ENCODE measurements at regions not wholly inside any gene's neighbourhood (a gene's known extent, or its start where the extent isn't known, plus 50 kb on each side); places are given as distances from the start of the nearest gene placed in this dataset.
"Not testable (repeated sequence)": the region's sequence is repeated elsewhere in the genome, so short reads cannot be mapped to it uniquely, and the experiment has no call there.

- Histone ChIP-seq H3F3A (ENCODE audit: control insufficient read depth, insufficient read depth) (no peaks in the 10 kb centered on the region), H3K4me1 (ENCODE audit: control insufficient read depth, low read length) (no peaks in the 10 kb centered on the region), H3K9me2 (replicated peaks; ENCODE audit: control insufficient read depth, low read length) (no peaks in the 10 kb centered on the region), H3K9me3 (ENCODE audit: control insufficient read depth, insufficient read depth, low read length) (no peaks in the 10 kb centered on the region), H3K79me2 (ENCODE audit: control insufficient read depth, low read length) (no peaks in the 10 kb centered on the region), H3K36me3 (ENCODE audit: control insufficient read depth, low read length) (no peaks in the 10 kb centered on the region), H3K4me2 (ENCODE audit: low read length) (no peak overlapping the region), H3K4me3 (ENCODE audit: low read length) (no peak overlapping the region), H3K27ac (ENCODE audit: low read depth, low read length) (no peak overlapping the region), H3K27me3 (ENCODE audit: control insufficient read depth, low read length) (no peaks in the 10 kb centered on the region), H4K20me1 (ENCODE audit: control insufficient read depth, insufficient read depth, low read depth, low read length) (no peaks in the 10 kb centered on the region)
- no peak for TF ChIP-seq EZH2phosphoT487 (IDR thresholded peaks at IDR 0.05; ENCODE audit: borderline replicate concordance, low read length)
- no peak for TF ChIP-seq CTCF (IDR thresholded peaks at IDR 0.05; ENCODE audit: low read depth, low read length, poor library complexity, severe bottlenecking)
Observed at GRCh38 chr3:137191951-137192350, 234.2 kb downstream of the IL20RB start.

GRCh38 chr3:137194301-137194700 is 236.5 kb downstream of the IL20RB start:
- Histone ChIP-seq H3K4me1 (ENCODE audit: control insufficient read depth, low read length) (no peaks in the 10 kb centered on the region), H3K27me3 (ENCODE audit: control insufficient read depth, low read length) (no peaks in the 10 kb centered on the region), H3K79me2 (ENCODE audit: control insufficient read depth, low read length) (no peaks in the 10 kb centered on the region), H3K4me2 (ENCODE audit: low read length) (no peak overlapping the region), H3K9me3 (ENCODE audit: control insufficient read depth, insufficient read depth, low read length) (no peaks in the 10 kb centered on the region), H3F3A (ENCODE audit: control insufficient read depth, insufficient read depth) (no peaks in the 10 kb centered on the region), H3K4me3 (ENCODE audit: low read length) (no peak overlapping the region), H3K9me2 (replicated peaks; ENCODE audit: control insufficient read depth, low read length) (no peaks in the 10 kb centered on the region), H3K36me3 (ENCODE audit: control insufficient read depth, low read length) (no peaks in the 10 kb centered on the region), H4K20me1 (ENCODE audit: control insufficient read depth, insufficient read depth, low read depth, low read length) (no peaks in the 10 kb centered on the region), H3K27ac (ENCODE audit: low read depth, low read length) (no peak overlapping the region)
- TF ChIP-seq EZH2phosphoT487 (IDR thresholded peaks at IDR 0.05; ENCODE audit: borderline replicate concordance, low read length) = no peak
- no peak for TF ChIP-seq CTCF (IDR thresholded peaks at IDR 0.05; ENCODE audit: low read depth, low read length, poor library complexity, severe bottlenecking)

- not testable (repeated sequence) for H3K4me3 ChIP-seq (ENCODE audit: low read length); H3K36me3 ChIP-seq (ENCODE audit: control insufficient read depth, low read length); H3K9me2 ChIP-seq (replicated peaks; ENCODE audit: control insufficient read depth, low read length); H3K9me3 ChIP-seq (ENCODE audit: control insufficient read depth, insufficient read depth, low read length); H3F3A ChIP-seq (ENCODE audit: control insufficient read depth, insufficient read depth); H3K4me2 ChIP-seq (ENCODE audit: low read length); H4K20me1 ChIP-seq (ENCODE audit: control insufficient read depth, insufficient read depth, low read depth, low read length); H3K27me3 ChIP-seq (ENCODE audit: control insufficient read depth, low read length); H3K4me1 ChIP-seq (ENCODE audit: control insufficient read depth, low read length); H3K27ac ChIP-seq (ENCODE audit: low read depth, low read length); H3K79me2 ChIP-seq (ENCODE audit: control insufficient read depth, low read length)
Observed at GRCh38 chr3:137198374-137198773, 240.6 kb downstream of the IL20RB start.

- H3K4me2 ChIP-seq (ENCODE audit: low read length) = no peak overlapping the region
- no peaks in the 10 kb centered on the region for H3F3A ChIP-seq (ENCODE audit: control insufficient read depth, insufficient read depth)
- TF ChIP-seq CTCF (IDR thresholded peaks at IDR 0.05; ENCODE audit: low read depth, low read length, poor library complexity, severe bottlenecking) (no peak), EZH2phosphoT487 (IDR thresholded peaks at IDR 0.05; ENCODE audit: borderline replicate concordance, low read length) (no peak)
Observed at GRCh38 chr3:137199678-137200077, 241.9 kb downstream of the IL20RB start.

More at GRCh38 chr3:137199678-137200077, 241.9 kb downstream of the IL20RB start:
- Histone ChIP-seq H3K4me1 (ENCODE audit: control insufficient read depth, low read length) (no peaks in the 10 kb centered on the region), H3K79me2 (ENCODE audit: control insufficient read depth, low read length) (no peaks in the 10 kb centered on the region), H3K9me2 (replicated peaks; ENCODE audit: control insufficient read depth, low read length) (no peaks in the 10 kb centered on the region), H3K27ac (ENCODE audit: low read depth, low read length) (no peak overlapping the region), H3K27me3 (ENCODE audit: control insufficient read depth, low read length) (no peaks in the 10 kb centered on the region), H3K36me3 (ENCODE audit: control insufficient read depth, low read length) (no peaks in the 10 kb centered on the region), H4K20me1 (ENCODE audit: control insufficient read depth, insufficient read depth, low read depth, low read length) (no peaks in the 10 kb centered on the region), H3K4me3 (ENCODE audit: low read length) (no peak overlapping the region), H3K9me3 (ENCODE audit: control insufficient read depth, insufficient read depth, low read length) (no peaks in the 10 kb centered on the region)

Data from DOHH2 (cell line).